Ovary (tissue), 3 donors: ENCODE measurements at regions not wholly inside any gene's neighbourhood (a gene's known extent, or its start where the extent isn't known, plus 50 kb on each side); places are given as distances from the start of the nearest gene placed in this dataset.

Source experiments
- CTCF ChIP-seq, 3 donors: fragments of 450-650 bp in 2 of 3; fragments of 200-600 bp in 1 of 3; IDR thresholded peaks; one replicate each; pipeline versions ENCODE4 v1.5.1 to v1.8.0; 2016 to 2022; ENCODE audit warnings: antibody characterized with exemption in 3 of 3, mild to moderate bottlenecking in 1 of 3
- EP300 ChIP-seq: sonication (generic); formaldehyde crosslinking; IDR thresholded peaks from one replicate; pipeline ENCODE4 v1.6.1; 2017; ENCODE audit warnings: antibody characterized with exemption
- POLR2A ChIP-seq: fragments of 450-650 bp; IDR thresholded peaks from one replicate; pipeline ENCODE4 v1.6.1; 2017; ENCODE audit warnings: antibody characterized with exemption, mild to moderate bottlenecking, moderate library complexity
- donor health status: DM: no; HTN: no; CAD: no.

- TF ChIP-seq POLR2A, result no peak
- TF ChIP-seq EP300, result no peak
- no peak for TF ChIP-seq CTCF (IDR thresholded peaks at IDR 0.05)
These were observed 282.3 kb downstream of the TMEM167A start for GRCh38 chr5:82794876-82795275.
